NT2/D1 (cell line): ENCODE measurements at regions not wholly inside any gene's neighbourhood (a gene's known extent, or its start where the extent isn't known, plus 50 kb on each side); places are given as distances from the start of the nearest gene placed in this dataset.

Experiments used
- DNase-seq: peaks from one replicate; pipeline ENCODE4 v3.0.0-alpha.2; 2011; ENCODE audit warnings: low read depth, low spot score
- H3K27me3 ChIP-seq: 2 replicates; pipeline ENCODE4 v1.6.0; 2011; ENCODE audit warnings: mild to moderate bottlenecking; ENCODE audit not compliant: insufficient read length, insufficient read depth
- H3K36me3 ChIP-seq: 2 replicates; pipeline ENCODE4 v1.6.1; 2011; ENCODE audit warnings: mild to moderate bottlenecking, low read length, mixed read lengths; ENCODE audit not compliant: insufficient read depth, insufficient read length
- H3K4me1 ChIP-seq: 2 replicates; pipeline ENCODE4 v1.5.1; 2011; ENCODE audit not compliant: insufficient read depth, insufficient read length
- H3K4me3 ChIP-seq: 2 replicates; pipeline ENCODE4 v1.5.1; 2011; ENCODE audit warnings: low read depth; ENCODE audit not compliant: insufficient read length
- H3K9ac ChIP-seq: 2 replicates; pipeline ENCODE4 v1.6.0; 2011; ENCODE audit warnings: low read depth; ENCODE audit not compliant: insufficient read length
- H3K9me3 ChIP-seq: 2 replicates; pipeline ENCODE4 v1.5.1; 2011; ENCODE audit warnings: mild to moderate bottlenecking, low read length; ENCODE audit not compliant: insufficient read depth
- SUZ12 ChIP-seq: IDR thresholded peaks from 2 replicates; pipeline ENCODE4 v1.6.1; 2011; ENCODE audit not compliant: insufficient read length, insufficient read depth; ENCODE audit errors: extremely low read depth
- YY1 ChIP-seq: IDR thresholded peaks from 2 replicates; pipeline ENCODE4 v1.6.1; 2011; ENCODE audit not compliant: insufficient read length, insufficient read depth
- ZNF274 ChIP-seq: IDR thresholded peaks from 2 replicates; pipeline ENCODE4 v1.6.1; 2011; ENCODE audit warnings: mild to moderate bottlenecking, low read depth, low read length

DNA sequence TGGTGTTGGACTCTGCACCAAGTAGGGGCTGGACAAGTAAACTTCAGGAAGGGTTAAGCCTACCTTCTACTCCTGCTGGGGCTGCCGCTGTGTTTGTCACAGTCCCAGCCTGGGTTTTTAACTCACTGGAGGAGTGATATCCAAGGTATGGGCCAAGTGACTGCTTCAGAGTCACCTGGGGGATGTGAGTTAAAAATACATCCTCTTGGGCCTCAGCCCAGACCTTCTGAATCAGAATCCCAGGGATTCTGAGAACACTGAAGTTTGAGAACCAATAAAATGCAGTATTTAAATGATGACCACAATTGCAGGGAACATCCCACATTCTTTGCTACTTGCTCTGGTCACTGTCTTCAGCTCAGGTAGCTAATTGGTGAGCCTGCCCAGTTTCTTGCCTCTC is 95.1 kb upstream of the DNAH5 start:
- TF ChIP-seq YY1 (no peak), ZNF274 (no peak), SUZ12 (no peak)
- peaks cover 12% of the 10 kb centered on the region for H3K4me1 ChIP-seq
- 0 out of 2 replicates have a peak, but pooled peaks cover 3% of the 10 kb centered on the region for H3K9me3 ChIP-seq
- no peak overlapping the region for H3K4me3 ChIP-seq
- no peak for DNase-seq
- no peak overlapping the region for H3K9ac ChIP-seq
- no peaks in the 10 kb centered on the region for H3K27me3 ChIP-seq
- H3K36me3 ChIP-seq, result no peaks in the 10 kb centered on the region

DNA sequence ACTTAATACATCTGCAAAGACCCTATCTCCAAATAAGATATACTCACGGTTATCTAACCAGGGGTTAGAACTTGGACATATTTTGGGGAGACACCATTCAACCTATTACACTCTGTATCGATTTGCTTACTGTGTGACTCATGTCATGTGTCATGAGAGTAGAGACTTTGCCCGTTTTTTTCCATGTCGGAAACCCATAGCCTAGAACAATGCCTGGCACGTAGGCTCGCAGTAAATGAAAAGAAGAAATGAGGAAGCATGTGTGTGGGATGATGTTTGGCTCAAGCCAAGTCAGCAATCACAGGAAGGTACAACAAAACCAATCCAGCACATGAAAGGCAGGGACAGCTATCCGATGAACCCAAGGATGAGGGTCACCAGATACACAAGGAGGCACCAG is 94.6 kb upstream of the DNAH5 start:
- Histone ChIP-seq H3K36me3 (no peaks in the 10 kb centered on the region), H3K4me3 (no peak overlapping the region), H3K27me3 (no peaks in the 10 kb centered on the region), H3K4me1 (peaks cover 12% of the 10 kb centered on the region), H3K9ac (no peak overlapping the region), H3K9me3 (0 out of 2 replicates have a peak, but pooled peaks cover 3% of the 10 kb centered on the region)
- TF ChIP-seq YY1 (no peak), SUZ12 (no peak), ZNF274 (no peak)
- DNase-seq, result no peak

DNA sequence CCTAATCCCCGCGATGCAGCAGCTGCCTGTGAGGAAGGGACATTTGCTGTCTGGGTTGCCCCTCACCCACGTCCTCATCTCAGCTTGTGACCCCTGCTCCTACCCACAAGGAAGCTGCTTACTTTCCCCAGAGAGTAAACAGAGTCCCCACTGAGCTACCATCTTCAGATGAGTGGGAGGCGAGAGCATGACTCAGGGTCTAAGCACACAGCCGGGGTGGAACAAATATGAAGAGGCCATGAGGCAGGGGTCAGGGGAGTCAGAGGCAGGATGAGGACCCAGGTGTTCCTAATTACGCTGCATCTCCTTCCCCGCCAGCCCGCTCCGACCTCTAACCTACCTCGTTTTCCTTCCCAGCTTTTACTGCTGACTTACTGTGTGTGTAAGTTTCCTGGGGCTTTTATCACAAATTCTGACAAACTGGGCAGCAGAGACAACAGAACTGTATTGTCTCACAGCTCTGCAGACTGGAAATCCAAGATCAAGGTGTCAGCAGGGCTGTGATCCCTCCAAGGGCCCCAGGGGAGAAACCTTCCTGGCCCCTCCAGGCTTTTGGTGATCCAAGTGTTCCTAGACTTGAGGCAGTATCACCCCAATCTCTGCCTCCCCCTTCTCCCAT is 94.0 kb upstream of the DNAH5 start:
- 0 out of 2 replicates have a peak, but pooled peaks cover 3% of the 10 kb centered on the region for H3K9me3 ChIP-seq
- TF ChIP-seq YY1 (no peak), SUZ12 (no peak), ZNF274 (no peak)
- no peak overlapping the region for H3K4me3 ChIP-seq
- H3K4me1 ChIP-seq, result peaks cover 12% of the 10 kb centered on the region
- H3K9ac ChIP-seq, result no peak overlapping the region
- H3K36me3 ChIP-seq, result no peaks in the 10 kb centered on the region
- no peak for DNase-seq
- no peaks in the 10 kb centered on the region for H3K27me3 ChIP-seq

DNA sequence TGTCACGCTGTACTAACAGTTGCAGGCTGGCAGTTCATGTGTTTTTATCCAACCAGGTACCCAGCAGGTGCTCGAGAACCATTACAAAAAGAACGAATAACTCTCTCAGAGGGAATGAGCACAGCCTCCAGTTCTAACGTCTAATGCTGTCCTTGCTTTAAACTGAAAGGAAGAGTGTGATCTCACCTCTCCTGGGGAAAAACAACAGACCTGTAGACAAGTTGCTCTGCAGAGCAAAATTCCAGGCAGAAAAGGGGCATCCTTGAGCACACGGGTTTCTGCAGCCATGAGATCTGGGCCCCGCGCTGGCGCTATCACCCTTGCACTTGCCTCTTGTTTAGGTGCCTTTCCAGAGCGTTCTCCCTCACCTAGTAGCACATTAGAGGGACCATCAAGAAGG is 92.5 kb upstream of the DNAH5 start:
- Histone ChIP-seq H3K9me3 (0 out of 2 replicates have a peak, but pooled peaks cover 3% of the 10 kb centered on the region), H3K4me1 (peaks cover 12% of the 10 kb centered on the region), H3K4me3 (peak overlapping the region; percentile 1), H3K27me3 (no peaks in the 10 kb centered on the region), H3K36me3 (no peaks in the 10 kb centered on the region), H3K9ac (peak overlapping the region; percentile 74)
- DNase-seq, result no peak
- TF ChIP-seq YY1 (no peak), SUZ12 (no peak), ZNF274 (no peak)

DNA sequence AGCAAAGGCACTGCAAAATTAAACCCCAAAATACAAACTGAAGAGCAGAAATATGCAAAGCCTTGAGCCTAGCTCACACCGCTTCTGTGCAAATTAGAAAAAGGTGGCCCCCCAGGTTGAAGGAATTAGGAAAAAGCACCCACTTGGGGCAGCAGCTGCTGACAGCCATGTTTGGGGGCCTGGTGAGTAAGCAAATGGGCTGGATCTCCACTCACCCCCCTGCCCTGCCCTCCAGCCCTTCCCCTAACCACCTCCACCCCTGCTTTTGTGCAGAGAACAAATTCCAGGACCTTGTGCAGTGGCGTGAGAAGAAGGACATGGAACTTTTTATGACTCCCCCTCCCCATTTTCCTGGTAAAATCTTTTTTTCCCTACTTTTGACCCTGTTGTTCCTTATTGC is 92.0 kb upstream of the DNAH5 start:
- Histone ChIP-seq H3K4me1 (peaks cover 12% of the 10 kb centered on the region), H3K9me3 (no peaks in the 10 kb centered on the region), H3K27me3 (no peaks in the 10 kb centered on the region), H3K4me3 (peak overlapping the region; percentile 1), H3K9ac (peak overlapping the region; percentile 74), H3K36me3 (no peaks in the 10 kb centered on the region)
- TF ChIP-seq YY1 (no peak), ZNF274 (no peak), SUZ12 (no peak)
- peak; percentile 23 for DNase-seq

DNA sequence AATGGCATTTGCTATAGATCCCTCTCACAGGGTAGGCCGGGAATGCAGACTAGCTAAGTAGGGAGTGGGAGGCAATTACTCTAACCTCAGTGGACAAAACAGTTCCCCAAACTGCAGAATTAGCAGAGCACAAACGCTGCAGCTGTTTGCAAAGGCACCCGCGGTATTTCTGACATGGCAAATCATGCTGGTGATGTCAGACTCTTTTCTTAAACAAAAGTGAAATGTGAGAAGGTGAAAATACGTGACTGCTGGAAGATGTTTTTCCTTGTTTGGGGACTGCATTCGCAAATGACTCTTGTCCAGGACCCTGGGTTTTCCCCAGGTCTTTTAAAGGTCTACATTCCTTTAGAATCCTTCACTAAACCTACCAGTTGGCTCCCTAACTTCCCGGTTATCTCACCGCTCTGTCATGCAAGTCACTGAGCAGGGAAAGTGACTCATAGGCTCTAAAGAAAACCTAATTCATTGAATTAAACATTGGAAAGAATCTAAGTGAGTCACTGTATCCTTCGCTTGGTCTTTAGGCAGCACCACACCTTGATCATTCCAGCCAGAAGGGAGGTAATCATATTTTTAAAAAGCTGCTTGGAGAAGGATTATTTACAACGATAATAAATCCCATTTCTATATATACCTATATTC is 91.5 kb upstream of the DNAH5 start:
- H3K4me1 ChIP-seq, result peaks cover 12% of the 10 kb centered on the region
- no peak overlapping the region for H3K9ac ChIP-seq
- H3K9me3 ChIP-seq, result no peaks in the 10 kb centered on the region
- TF ChIP-seq SUZ12, result no peak
- TF ChIP-seq YY1, result no peak
- TF ChIP-seq ZNF274, result no peak
- H3K4me3 ChIP-seq, result no peak overlapping the region
- no peaks in the 10 kb centered on the region for H3K27me3 ChIP-seq
- peak; percentile 74 for DNase-seq
- no peaks in the 10 kb centered on the region for H3K36me3 ChIP-seq

DNA sequence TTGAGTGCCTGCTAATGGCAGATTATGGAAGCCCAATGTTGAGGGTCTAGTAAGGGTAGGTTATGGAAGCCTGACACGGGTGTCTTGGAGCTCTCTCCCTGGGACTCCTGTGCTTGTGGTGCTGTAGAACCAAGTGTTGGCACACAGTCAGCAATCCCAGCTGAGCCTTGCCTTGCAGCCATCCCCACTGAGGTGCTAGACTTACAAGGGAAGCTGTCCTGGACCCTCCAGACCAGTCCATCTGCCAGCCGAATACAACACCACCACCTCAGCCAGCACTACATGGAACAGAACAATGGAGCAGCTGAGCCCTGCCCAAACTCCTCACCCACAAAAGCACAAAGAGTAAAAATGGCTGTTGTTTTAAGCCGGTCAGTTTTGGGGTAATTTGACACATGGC is 90.5 kb upstream of the DNAH5 start:
- Histone ChIP-seq H3K4me3 (no peak overlapping the region), H3K36me3 (no peaks in the 10 kb centered on the region), H3K9me3 (no peaks in the 10 kb centered on the region), H3K27me3 (no peaks in the 10 kb centered on the region), H3K9ac (no peak overlapping the region), H3K4me1 (peaks cover 12% of the 10 kb centered on the region)
- DNase-seq, result no peak
- TF ChIP-seq ZNF274 (no peak), SUZ12 (no peak), YY1 (no peak)

DNA sequence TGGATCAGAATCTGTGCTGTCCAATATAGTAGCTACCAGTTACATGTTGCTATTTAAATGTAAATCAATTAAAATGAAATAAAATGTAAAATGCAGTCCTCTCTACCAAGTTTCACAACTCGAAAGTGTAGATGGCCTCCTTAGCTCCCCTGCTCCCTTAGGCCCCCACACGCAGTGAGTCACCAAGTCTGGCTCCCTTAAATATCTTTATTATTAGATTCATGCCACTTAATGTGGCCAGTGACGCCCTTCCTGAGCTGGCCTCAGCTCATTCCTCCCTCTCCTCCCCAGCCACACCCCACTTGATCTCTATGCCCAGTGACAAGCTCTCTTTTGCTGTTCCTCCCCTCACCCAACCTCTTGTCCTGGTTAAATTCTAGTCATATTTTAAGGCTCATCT is 88.4 kb upstream of the DNAH5 start:
- H3K9me3 ChIP-seq, result no peaks in the 10 kb centered on the region
- no peaks in the 10 kb centered on the region for H3K36me3 ChIP-seq
- H3K4me3 ChIP-seq, result no peak overlapping the region
- TF ChIP-seq SUZ12 (no peak), ZNF274 (no peak), YY1 (no peak)
- H3K27me3 ChIP-seq, result no peaks in the 10 kb centered on the region
- H3K9ac ChIP-seq, result no peak overlapping the region
- DNase-seq, result no peak
- H3K4me1 ChIP-seq, result peaks cover 7% of the 10 kb centered on the region
